ENCODE measurements at regions not wholly inside any gene's neighbourhood (a gene's known extent, or its start where the extent isn't known, plus 50 kb on each side); places are given as distances from the start of the nearest gene placed in this dataset.

- TF ChIP-seq CTCF (IDR thresholded peaks at IDR 0.05) (no peak), POLR2A (IDR thresholded peaks at IDR 0.05) (no peak)
Observed at GRCh38 chr10:61091531-61091930, 147.5 kb upstream of the RHOBTB1 start.

Data from uterus (tissue), 2 donors.